Peyer's patch (tissue), 4 donors: ENCODE measurements at regions not wholly inside any gene's neighbourhood (a gene's known extent, or its start where the extent isn't known, plus 50 kb on each side); places are given as distances from the start of the nearest gene placed in this dataset.

Experiments
- POLR2A ChIP-seq, 2 donors: fragments of 450-650 bp; IDR thresholded peaks; one replicate each; pipeline ENCODE4 v1.5.1; 2017; ENCODE audit warnings: antibody characterized with exemption in 2 of 2, mild to moderate bottlenecking in 2 of 2, moderate library complexity in 2 of 2
- TF ChIP-seq, protein P1 (sequence below), 6 experiments: fragments of 450-650 bp in 4 of 6; fragments of 200-600 bp in 2 of 6; sonication (generic) in 1 of 6; IDR thresholded peaks; one replicate each; pipeline ENCODE4 v1.5.1; 2017 to 2019; ENCODE audit warnings: antibody characterized with exemption in 6 of 6, mild to moderate bottlenecking in 3 of 6, moderate library complexity in 1 of 6

DNA sequence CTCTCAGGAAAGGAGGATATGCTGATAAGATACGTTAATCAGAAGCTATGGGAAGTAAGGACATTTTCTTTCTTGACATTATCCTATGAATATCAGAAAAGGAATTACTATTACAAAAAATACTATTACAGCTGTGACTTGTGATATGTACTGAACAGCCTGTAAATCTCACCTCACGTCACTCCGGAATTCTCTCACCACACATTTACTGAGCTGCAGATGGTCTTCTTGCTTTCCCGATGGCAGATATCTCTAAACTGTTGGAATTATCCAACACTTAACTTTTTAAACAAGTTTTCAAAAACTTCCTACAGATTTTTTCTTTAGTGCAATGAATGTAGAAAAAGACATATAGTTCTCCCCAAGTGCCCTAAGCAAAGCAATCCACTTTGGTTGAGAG is 313.4 kb downstream of the GPR37 start:
- TF ChIP-seq, protein P1, sequence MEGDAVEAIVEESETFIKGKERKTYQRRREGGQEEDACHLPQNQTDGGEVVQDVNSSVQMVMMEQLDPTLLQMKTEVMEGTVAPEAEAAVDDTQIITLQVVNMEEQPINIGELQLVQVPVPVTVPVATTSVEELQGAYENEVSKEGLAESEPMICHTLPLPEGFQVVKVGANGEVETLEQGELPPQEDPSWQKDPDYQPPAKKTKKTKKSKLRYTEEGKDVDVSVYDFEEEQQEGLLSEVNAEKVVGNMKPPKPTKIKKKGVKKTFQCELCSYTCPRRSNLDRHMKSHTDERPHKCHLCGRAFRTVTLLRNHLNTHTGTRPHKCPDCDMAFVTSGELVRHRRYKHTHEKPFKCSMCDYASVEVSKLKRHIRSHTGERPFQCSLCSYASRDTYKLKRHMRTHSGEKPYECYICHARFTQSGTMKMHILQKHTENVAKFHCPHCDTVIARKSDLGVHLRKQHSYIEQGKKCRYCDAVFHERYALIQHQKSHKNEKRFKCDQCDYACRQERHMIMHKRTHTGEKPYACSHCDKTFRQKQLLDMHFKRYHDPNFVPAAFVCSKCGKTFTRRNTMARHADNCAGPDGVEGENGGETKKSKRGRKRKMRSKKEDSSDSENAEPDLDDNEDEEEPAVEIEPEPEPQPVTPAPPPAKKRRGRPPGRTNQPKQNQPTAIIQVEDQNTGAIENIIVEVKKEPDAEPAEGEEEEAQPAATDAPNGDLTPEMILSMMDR (IDR thresholded peaks at IDR 0.05) = no peak
- TF ChIP-seq POLR2A (IDR thresholded peaks at IDR 0.05) = no peak
